B cell (primary cell): ENCODE measurements at regions not wholly inside any gene's neighbourhood (a gene's known extent, or its start where the extent isn't known, plus 50 kb on each side); places are given as distances from the start of the nearest gene placed in this dataset.

ENCODE experiments used
- ATAC-seq: fragments of 200-7000 bp; cut with Tn5 transposase; one replicate; pipeline ENCODE4 v1.10.0; 2021; ENCODE audit warnings: low read depth, mild to moderate bottlenecking, moderate number of reproducible peaks, moderate library complexity
- CTCF ChIA-PET: fragments of 350-600 bp; sonication (Branson Sonifier 250); formaldehyde crosslinking; loops from one replicate; lab custom pipeline; 2021; ENCODE audit warnings: antibody characterized with exemption, inconsistent platforms; lab: Charles Lee
- POLR2A ChIA-PET: fragments of 350-600 bp; sonication (Branson Sonifier 250); formaldehyde crosslinking; loops from one replicate; lab custom pipeline; 2021; ENCODE audit warnings: antibody characterized with exemption; lab: Charles Lee
- DNase-seq: peaks from one replicate; pipeline ENCODE4 v3.0.0; 2013
- H2AFZ ChIP-seq: 2 replicates; pipeline ENCODE4 v1.6.1; 2012; ENCODE audit warnings: mild to moderate bottlenecking, low read depth, low read length; ENCODE audit not compliant: insufficient read depth, poor library complexity, severe bottlenecking
- H3K27ac ChIP-seq, 2 donors: 1 replicate in 1 of 2; 2 replicates in 1 of 2; pipeline ENCODE4 v1.5.1; 2012 to 2013; ENCODE audit warnings: low read length in 2 of 2, mild to moderate bottlenecking in 2 of 2, moderate library complexity in 1 of 2
- H3K27me3 ChIP-seq, 4 experiments: fragments of 200-600 bp in 1 of 4; sonication (generic) in 1 of 4; replicated peaks in 1 of 4; 1 replicate in 2 of 4; 2 replicates in 2 of 4; pipeline versions ENCODE4 v1.6.1 to v1.7.0; 2013 to 2016; ENCODE audit warnings: low read length in 3 of 4, mild to moderate bottlenecking in 2 of 4, mixed read lengths in 1 of 4, moderate library complexity in 1 of 4; ENCODE audit not compliant: insufficient read depth in 4 of 4, control insufficient read depth in 3 of 4; ENCODE audit errors: control extremely low read depth in 1 of 4
- H3K36me3 ChIP-seq, 2 experiments: replicated peaks in 1 of 2; 1 replicate in 1 of 2; 2 replicates in 1 of 2; pipeline versions ENCODE4 v1.6.1 to v1.7.1; 2013; ENCODE audit warnings: low read length in 1 of 2; ENCODE audit not compliant: insufficient read depth in 2 of 2, control insufficient read depth in 1 of 2; ENCODE audit errors: control extremely low read depth in 1 of 2, extremely low read depth in 1 of 2
- H3K4me1 ChIP-seq, 2 donors: fragments of 200-600 bp in 1 of 2; sonication (generic) in 1 of 2; 1 replicate in 1 of 2; 2 replicates in 1 of 2; pipeline versions ENCODE4 v1.5.1 to v1.6.1; 2013 to 2017; ENCODE audit warnings: low read length in 2 of 2; ENCODE audit not compliant: control insufficient read depth in 2 of 2, insufficient read depth in 2 of 2
- H3K4me2 ChIP-seq: replicated peaks from 2 replicates; pipeline ENCODE3; 2012; ENCODE audit warnings: mild to moderate bottlenecking, low read depth, low read length; ENCODE audit not compliant: poor library complexity, severe bottlenecking
- H3K4me3 ChIP-seq, 5 experiments: fragments of 200-600 bp in 1 of 5; sonication (generic) in 1 of 5; 1 replicate in 3 of 5; 2 replicates in 2 of 5; pipeline versions ENCODE4 v1.5.1 to v1.7.0; 2011 to 2016; ENCODE audit warnings: low read length in 4 of 5, mild to moderate bottlenecking in 4 of 5, low read depth in 2 of 5, control low read depth in 1 of 5, moderate library complexity in 1 of 5; ENCODE audit not compliant: insufficient read depth in 1 of 5; ENCODE audit errors: control extremely low read depth in 1 of 5, extremely low read depth in 1 of 5
- H3K79me2 ChIP-seq: fragments of 200-600 bp; sonication (generic); one replicate; pipeline ENCODE4 v1.6.0; 2016; ENCODE audit warnings: low read length; ENCODE audit not compliant: control insufficient read depth, insufficient read depth
- H3K9ac ChIP-seq: fragments of 200-600 bp; sonication (generic); 2 replicates; pipeline ENCODE4 v1.6.1; 2017; ENCODE audit warnings: mild to moderate bottlenecking, low read length, moderate library complexity
- H3K9me3 ChIP-seq, 3 donors: one replicate each; pipeline versions ENCODE4 v1.6.1 to v1.7.1; 2013; ENCODE audit warnings: low read length in 2 of 3; ENCODE audit not compliant: control insufficient read depth in 2 of 3, insufficient read depth in 1 of 3; ENCODE audit errors: control extremely low read depth in 1 of 3
- H4K20me1 ChIP-seq: 2 replicates; pipeline ENCODE4 v1.6.0; 2012; ENCODE audit warnings: mild to moderate bottlenecking, low read length; ENCODE audit not compliant: insufficient read depth, control insufficient read depth, poor library complexity, severe bottlenecking
- H3K27ac Mint-ChIP-seq: one replicate; pipeline ENCODE4 v1.8.0; 2021; ENCODE audit warnings: mixed read lengths
- H3K27me3 Mint-ChIP-seq: one replicate; pipeline ENCODE4 v1.8.0; 2021; ENCODE audit warnings: mixed read lengths
- H3K4me1 Mint-ChIP-seq: one replicate; pipeline ENCODE4 v1.8.0; 2021; ENCODE audit warnings: mixed read lengths
- H3K4me3 Mint-ChIP-seq: one replicate; pipeline ENCODE4 v1.8.0; 2021; ENCODE audit warnings: mixed read lengths
- H3K9me3 Mint-ChIP-seq: one replicate; pipeline ENCODE4 v1.8.0; 2022; ENCODE audit warnings: mixed read lengths; ENCODE audit not compliant: insufficient read depth
- CTCF ChIP-seq: fragments of 200-600 bp; IDR thresholded peaks from one replicate; pipeline ENCODE4 v1.8.0; 2022; ENCODE audit warnings: antibody characterized with exemption, mild to moderate bottlenecking
- EZH2 ChIP-seq: IDR thresholded peaks from 2 replicates; pipeline ENCODE4 v1.6.1; 2012; ENCODE audit warnings: borderline replicate concordance, low read depth, mild to moderate bottlenecking, moderate library complexity, low read length; ENCODE audit not compliant: insufficient read depth, poor library complexity, severe bottlenecking
- WGBS: methylation state at CpG from one replicate; pipeline ENCODE4 v1.1.5; 2013; ENCODE audit warnings: missing lambda C conversion rate; ENCODE audit not compliant: insufficient coverage; 5-methylcytosine and 5-hydroxymethylcytosine counted together
- intact Hi-C: fragments of 100-400 bp; cut with micrococcal nuclease; formaldehyde crosslinking; loops from one replicate; pipeline ENCODE4 v1.10.0; 2022

- Histone ChIP-seq H3K36me3 (no peaks in the 10 kb centered on the region), H3K9me3 (no peaks in the 10 kb centered on the region), H4K20me1 (no peaks in the 10 kb centered on the region), H3K27me3 (no peaks in the 10 kb centered on the region), H3K27ac (no peak overlapping the region), H3K4me2 (no peak overlapping the region), H3K9ac (no peak overlapping the region), H2AFZ (no peak overlapping the region), H3K79me2 (no peaks in the 10 kb centered on the region), H3K4me3 (no peak overlapping the region), H3K4me1 (no peaks in the 10 kb centered on the region)
- Mint-ChIP-seq H3K9me3 (no peaks in the 10 kb centered on the region), H3K27ac (no peak overlapping the region), H3K27me3 (no peaks in the 10 kb centered on the region), H3K4me3 (no peak overlapping the region), H3K4me1 (no peaks in the 10 kb centered on the region)
- intact Hi-C loops: no loop called here
- DNase-seq (no peak), ATAC-seq (no peak)
- POLR2A ChIA-PET: no interaction called here
- no CpG with 5 or more reads among the region's 4 CpGs for WGBS
- CTCF ChIA-PET: interaction anchor here (1.3 kb wide), 1 partner anchor 79 kb away, joined by 4 read pairs; no protein-coding TSS in a partner anchor
- TF ChIP-seq CTCF (no peak), EZH2 (no peak)
Measured at GRCh38 chr5:115388240-115388639, 91.8 kb upstream of the CCDC112 start.

- H3K9me3 ChIP-seq: no peaks in the 10 kb centered on the region
- no peaks in the 10 kb centered on the region for H3K9me3 Mint-ChIP-seq
- H3K36me3 ChIP-seq: no peaks in the 10 kb centered on the region
- H3K27me3 ChIP-seq: no peaks in the 10 kb centered on the region
- no peak overlapping the region for H3K4me3 ChIP-seq
- H4K20me1 ChIP-seq: no peaks in the 10 kb centered on the region
- H3K4me3 Mint-ChIP-seq: no peak overlapping the region
- H3K4me1 ChIP-seq: no peaks in the 10 kb centered on the region
- no peak for TF ChIP-seq EZH2
- no peak for TF ChIP-seq CTCF
- no peaks in the 10 kb centered on the region for H3K27me3 Mint-ChIP-seq
- no peak overlapping the region for H3K27ac ChIP-seq
- ChIA-PET POLR2A (interaction anchor here (0.7 kb wide), 1 partner anchor 186 kb away, joined by 4 read pairs; no protein-coding TSS in a partner anchor), CTCF (interaction anchor here (1.3 kb wide), 1 partner anchor 79 kb away, joined by 4 read pairs; no protein-coding TSS in a partner anchor)
- no CpG with 5 or more reads among the region's 2 CpGs for WGBS
- no peak overlapping the region for H3K9ac ChIP-seq
- no peaks in the 10 kb centered on the region for H3K79me2 ChIP-seq
- DNase-seq (no peak), ATAC-seq (no peak)
- H3K27ac Mint-ChIP-seq: no peak overlapping the region
- no peaks in the 10 kb centered on the region for H3K4me1 Mint-ChIP-seq
- no peak overlapping the region for H3K4me2 ChIP-seq
- intact Hi-C loops: no loop called here
- no peak overlapping the region for H2AFZ ChIP-seq
Measured at GRCh38 chr5:115387816-115388215, 91.4 kb upstream of the CCDC112 start.
